ENCODE measurements at regions not wholly inside any gene's neighbourhood (a gene's known extent, or its start where the extent isn't known, plus 50 kb on each side); places are given as distances from the start of the nearest gene placed in this dataset.

DNA sequence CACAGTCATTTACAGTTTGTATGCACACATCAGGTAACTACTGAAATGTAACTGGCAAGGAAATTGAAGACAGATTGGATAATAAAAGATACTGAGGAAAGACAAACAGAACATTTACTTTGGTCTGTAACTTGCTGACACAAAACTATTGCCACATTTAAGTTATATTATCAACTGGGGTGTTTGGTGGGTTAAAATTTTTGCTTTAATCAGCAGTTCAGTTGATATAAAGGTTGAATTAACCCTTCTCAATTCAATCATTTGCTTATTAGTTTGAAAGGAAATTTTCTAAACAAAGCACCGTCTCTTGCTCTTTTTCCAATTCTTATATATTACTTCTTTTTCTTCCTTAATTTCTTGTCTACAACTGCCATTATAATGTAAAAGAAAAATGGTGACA lies 102.4 kb downstream of the TMEM26 start:
- no peaks in the 10 kb centered on the region for H3K9me3 ChIP-seq (ENCODE audit: control insufficient read depth, insufficient read depth, low read depth, low read length)
- no peaks in the 10 kb centered on the region for H4K20me1 ChIP-seq (ENCODE audit: control insufficient read depth, extremely low read depth, insufficient read depth, low read length)
- no peaks in the 10 kb centered on the region for H3K79me2 ChIP-seq (ENCODE audit: control insufficient read depth, insufficient read depth, low read length)
- no peak for DNase-seq (ENCODE audit: low read depth in 2 of 2)
- H3K36me3 ChIP-seq (ENCODE audit: control insufficient read depth, insufficient read depth, low read length): no peaks in the 10 kb centered on the region
- no peak overlapping the region for H3K4me3 ChIP-seq (replicated peaks in 1 of 4; ENCODE audit: control extremely low read depth in 1 of 4, insufficient read depth in 1 of 4, low read depth in 3 of 4, low read length in 4 of 4)
- no peaks in the 10 kb centered on the region for H3K27me3 ChIP-seq (ENCODE audit: control insufficient read depth, insufficient read depth, low read length)
- no peak overlapping the region for H3K4me2 ChIP-seq (ENCODE audit: extremely low read depth, insufficient read depth, low read length)
- H2AFZ ChIP-seq (ENCODE audit: low read length): no peak overlapping the region
- no peak overlapping the region for H3K27ac ChIP-seq (ENCODE audit: insufficient read depth, low read length)
- TF ChIP-seq EZH2 (IDR thresholded peaks at IDR 0.05; ENCODE audit: low read length, missing control alignments) (no peak), CTCF (conservative IDR thresholded peaks at IDR 0.05 in 1 of 2, IDR thresholded peaks at IDR 0.05 in 1 of 2; ENCODE audit: low read depth in 1 of 2, low read length in 2 of 2) (no peak)
- H3K4me1 ChIP-seq (ENCODE audit: control insufficient read depth, extremely low read depth, insufficient read depth, low read length): no peaks in the 10 kb centered on the region
- H3K9ac ChIP-seq (ENCODE audit: insufficient read depth, low read length): no peak overlapping the region

DNA sequence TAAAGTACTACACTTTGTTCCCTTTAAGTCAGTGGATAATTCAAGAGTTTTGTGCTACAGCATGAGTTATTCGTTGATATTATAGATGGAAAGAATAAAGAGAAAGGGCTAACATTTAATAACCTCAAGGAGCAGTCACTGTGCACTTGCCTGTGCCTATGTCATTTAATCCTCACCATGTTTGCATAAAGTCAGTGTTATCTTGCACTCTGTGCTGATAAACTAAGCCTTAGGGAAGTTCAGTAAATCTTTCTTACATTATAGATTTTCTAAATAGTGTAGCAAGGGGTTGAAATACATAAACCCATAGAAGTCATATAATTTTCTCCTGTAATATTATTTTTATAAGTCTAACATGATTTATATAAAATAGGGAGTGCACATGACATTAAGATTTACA lies 103.1 kb downstream of the TMEM26 start:
- no peak overlapping the region for H3K4me3 ChIP-seq (replicated peaks in 1 of 4; ENCODE audit: control extremely low read depth in 1 of 4, insufficient read depth in 1 of 4, low read depth in 3 of 4, low read length in 4 of 4)
- no peak overlapping the region for H2AFZ ChIP-seq (ENCODE audit: low read length)
- no peak overlapping the region for H3K9ac ChIP-seq (ENCODE audit: insufficient read depth, low read length)
- no peaks in the 10 kb centered on the region for H3K4me1 ChIP-seq (ENCODE audit: control insufficient read depth, extremely low read depth, insufficient read depth, low read length)
- H3K4me2 ChIP-seq (ENCODE audit: extremely low read depth, insufficient read depth, low read length): no peak overlapping the region
- no peaks in the 10 kb centered on the region for H3K36me3 ChIP-seq (ENCODE audit: control insufficient read depth, insufficient read depth, low read length)
- H4K20me1 ChIP-seq (ENCODE audit: control insufficient read depth, extremely low read depth, insufficient read depth, low read length): no peaks in the 10 kb centered on the region
- no peak overlapping the region for H3K27ac ChIP-seq (ENCODE audit: insufficient read depth, low read length)
- DNase-seq (ENCODE audit: low read depth in 2 of 2): no peak
- no peak for TF ChIP-seq EZH2 (IDR thresholded peaks at IDR 0.05; ENCODE audit: low read length, missing control alignments)
- no peak for TF ChIP-seq CTCF (conservative IDR thresholded peaks at IDR 0.05 in 1 of 2, IDR thresholded peaks at IDR 0.05 in 1 of 2; ENCODE audit: low read depth in 1 of 2, low read length in 2 of 2)
- H3K9me3 ChIP-seq (ENCODE audit: control insufficient read depth, insufficient read depth, low read depth, low read length): no peaks in the 10 kb centered on the region
- no peaks in the 10 kb centered on the region for H3K79me2 ChIP-seq (ENCODE audit: control insufficient read depth, insufficient read depth, low read length)
- H3K27me3 ChIP-seq (ENCODE audit: control insufficient read depth, insufficient read depth, low read length): no peaks in the 10 kb centered on the region

DNA sequence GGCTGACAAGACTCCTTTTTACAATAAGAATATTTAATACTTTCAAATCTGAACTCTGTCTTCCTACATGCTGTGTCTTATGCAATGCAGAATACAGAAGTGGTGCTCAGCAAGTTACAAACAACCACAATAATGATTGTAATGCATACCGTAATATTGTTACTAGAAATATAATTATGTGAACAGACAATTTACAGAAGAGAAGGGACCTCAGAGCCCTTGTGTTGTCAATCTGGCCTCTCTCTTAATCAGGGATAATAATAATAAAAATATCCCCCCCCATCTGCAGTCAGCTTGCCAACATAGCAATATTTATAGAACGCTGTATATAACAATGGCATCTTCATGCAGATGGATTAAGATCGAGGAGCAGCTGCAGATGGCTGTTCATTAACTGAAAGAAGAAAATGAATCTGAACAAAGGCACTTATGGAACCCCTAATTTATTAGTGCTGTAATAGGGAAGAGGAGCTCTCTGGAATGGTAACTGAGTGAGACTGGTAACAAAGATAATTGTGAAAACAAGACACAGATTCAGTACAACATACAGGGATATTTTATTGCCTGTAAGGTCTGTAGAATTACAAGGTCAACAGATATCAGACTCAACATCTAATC lies 106.3 kb downstream of the TMEM26 start:
- Histone ChIP-seq H3K9me3 (ENCODE audit: control insufficient read depth, insufficient read depth, low read depth, low read length) (no peaks in the 10 kb centered on the region), H3K4me2 (ENCODE audit: extremely low read depth, insufficient read depth, low read length) (no peak overlapping the region), H3K79me2 (ENCODE audit: control insufficient read depth, insufficient read depth, low read length) (no peaks in the 10 kb centered on the region), H3K9ac (ENCODE audit: insufficient read depth, low read length) (no peak overlapping the region), H2AFZ (ENCODE audit: low read length) (no peak overlapping the region), H3K27me3 (ENCODE audit: control insufficient read depth, insufficient read depth, low read length) (no peaks in the 10 kb centered on the region), H4K20me1 (ENCODE audit: control insufficient read depth, extremely low read depth, insufficient read depth, low read length) (no peaks in the 10 kb centered on the region), H3K4me3 (replicated peaks in 1 of 4; ENCODE audit: control extremely low read depth in 1 of 4, insufficient read depth in 1 of 4, low read depth in 3 of 4, low read length in 4 of 4) (no peak overlapping the region), H3K4me1 (ENCODE audit: control insufficient read depth, extremely low read depth, insufficient read depth, low read length) (no peaks in the 10 kb centered on the region), H3K36me3 (ENCODE audit: control insufficient read depth, insufficient read depth, low read length) (no peaks in the 10 kb centered on the region), H3K27ac (ENCODE audit: insufficient read depth, low read length) (no peak overlapping the region)
- DNase-seq (ENCODE audit: low read depth in 2 of 2): peak in 1 of 2 donors; percentile 18
- TF ChIP-seq EZH2 (IDR thresholded peaks at IDR 0.05; ENCODE audit: low read length, missing control alignments): no peak
- no peak for TF ChIP-seq CTCF (conservative IDR thresholded peaks at IDR 0.05 in 1 of 2, IDR thresholded peaks at IDR 0.05 in 1 of 2; ENCODE audit: low read depth in 1 of 2, low read length in 2 of 2)

Data from fibroblast of lung (primary cell).